ENCODE measurements at regions not wholly inside any gene's neighbourhood (a gene's known extent, or its start where the extent isn't known, plus 50 kb on each side); places are given as distances from the start of the nearest gene placed in this dataset.

- TF ChIP-seq CTCF (IDR thresholded peaks at IDR 0.05 in 8 of 11, conservative IDR thresholded peaks at IDR 0.05 in 3 of 11) (no peak), POLR2A (IDR thresholded peaks at IDR 0.05) (no peak), POLR2AphosphoS5 (IDR thresholded peaks at IDR 0.05) (no peak)
Measured at GRCh38 chr4:12446256-12446655, 1017.6 kb upstream of the HS3ST1 start.
